ENCODE measurements at regions not wholly inside any gene's neighbourhood (a gene's known extent, or its start where the extent isn't known, plus 50 kb on each side); places are given as distances from the start of the nearest gene placed in this dataset.

DNA sequence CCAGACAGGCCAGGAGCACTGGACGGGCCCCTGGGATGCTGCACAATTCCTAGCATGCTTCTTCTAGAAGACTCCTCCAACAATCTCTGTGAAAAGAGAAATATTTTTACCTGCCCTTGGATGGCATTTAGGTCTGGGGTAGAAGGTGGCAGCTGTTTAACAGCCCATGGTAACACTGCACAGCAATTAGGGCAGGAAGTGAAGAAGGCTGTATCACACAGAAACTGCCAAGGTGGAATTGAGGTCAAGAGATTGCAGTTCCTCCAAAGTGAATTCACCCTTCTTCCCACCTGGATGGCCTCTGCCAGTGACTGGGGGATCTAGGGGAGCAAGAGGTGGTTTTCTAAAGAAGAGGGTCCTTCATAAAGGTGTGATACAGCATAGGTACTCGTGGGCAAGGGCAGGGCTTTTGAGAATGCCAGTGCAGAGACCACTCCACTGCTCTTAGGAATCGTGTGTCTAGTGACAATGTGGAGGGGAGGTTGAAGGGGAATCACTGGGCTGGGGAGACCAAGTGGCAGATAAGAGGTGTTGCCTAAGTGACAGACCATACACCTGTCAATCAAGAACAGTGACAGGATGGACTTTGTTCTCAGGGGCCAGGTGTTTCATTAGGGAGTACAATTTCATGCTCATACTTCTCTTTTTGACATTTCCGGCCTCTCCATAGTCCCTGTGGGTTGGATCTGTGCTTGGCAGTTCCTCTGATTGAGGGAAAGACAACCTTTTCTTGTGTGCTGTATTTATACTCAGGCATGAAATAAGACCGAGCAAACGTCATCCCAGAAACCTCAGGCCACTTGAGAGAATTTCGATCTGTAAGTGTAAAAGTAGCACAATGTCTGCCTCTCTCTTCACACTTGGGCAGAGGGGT is 83.5 kb upstream of the BCL6 start:
- TF ChIP-seq CTCF (IDR thresholded peaks at IDR 0.05) (no peak), POLR2A (IDR thresholded peaks at IDR 0.05) (no peak), EP300 (IDR thresholded peaks at IDR 0.05) (no peak)
